Liver (tissue), 3 donors: ENCODE measurements at regions not wholly inside any gene's neighbourhood (a gene's known extent, or its start where the extent isn't known, plus 50 kb on each side); places are given as distances from the start of the nearest gene placed in this dataset.

Source experiments
- ATF3 ChIP-seq: IDR thresholded peaks from 2 replicates; pipeline ENCODE4 v1.6.1; 2016; ENCODE audit warnings: antibody characterized with exemption
- CTCF ChIP-seq: fragments of 150-350 bp; IDR thresholded peaks from 2 replicates; pipeline ENCODE4 v1.5.1; 2017; ENCODE audit warnings: improper control_type of control experiment, low read depth, low read length; ENCODE audit not compliant: missing input control
- HNF4A ChIP-seq, 2 donors: conservative IDR thresholded peaks; 2 replicates each; pipeline ENCODE4 v1.6.1; 2016; ENCODE audit warnings: antibody characterized with exemption in 2 of 2, mild to moderate bottlenecking in 2 of 2
- JUND ChIP-seq, 2 donors: IDR thresholded peaks; 2 replicates each; pipeline ENCODE4 v1.6.1; 2016; ENCODE audit warnings: antibody characterized with exemption in 2 of 2
- RAD21 ChIP-seq, 2 donors: IDR thresholded peaks; 2 replicates each; pipeline ENCODE4 v1.6.1; 2016; ENCODE audit warnings: antibody characterized with exemption in 2 of 2, mild to moderate bottlenecking in 2 of 2
- RXRA ChIP-seq, 2 donors: IDR thresholded peaks; 2 replicates each; pipeline ENCODE4 v1.6.1; 2017 to 2018; ENCODE audit warnings: antibody characterized with exemption in 2 of 2, mild to moderate bottlenecking in 1 of 2
- TAF1 ChIP-seq: conservative IDR thresholded peaks from 2 replicates; pipeline ENCODE4 v1.6.1; 2016; ENCODE audit warnings: antibody characterized with exemption, mild to moderate bottlenecking
- YY1 ChIP-seq: IDR thresholded peaks from 2 replicates; pipeline ENCODE4 v1.6.1; 2016; ENCODE audit warnings: antibody characterized with exemption, mild to moderate bottlenecking
- donor health status: healthy.
- donor health status: healthy.

GRCh38 chr18:10300739-10301138, 153.7 kb upstream of the APCDD1 start:
- no peak for TF ChIP-seq CTCF
- no peak for TF ChIP-seq RXRA (IDR thresholded peaks at IDR 0.05)
- TF ChIP-seq YY1 = no peak
- no peak for TF ChIP-seq JUND (IDR thresholded peaks at IDR 0.05)
- no peak for TF ChIP-seq TAF1
- no peak for TF ChIP-seq ATF3
- TF ChIP-seq HNF4A (conservative IDR thresholded peaks at IDR 0.05) = no peak
- TF ChIP-seq RAD21 (IDR thresholded peaks at IDR 0.05) = no peak
